NB4 (cell line): ENCODE measurements at regions not wholly inside any gene's neighbourhood (a gene's known extent, or its start where the extent isn't known, plus 50 kb on each side); places are given as distances from the start of the nearest gene placed in this dataset.

ENCODE experiments used
- DNase-seq: peaks from one replicate; pipeline ENCODE4 v3.0.0; 2010; ENCODE audit warnings: low read depth
- H3K4me3 ChIP-seq: one replicate; pipeline ENCODE4 v1.5.1; 2011; ENCODE audit warnings: mild to moderate bottlenecking, low read depth, low read length, moderate library complexity
- CTCF ChIP-seq: IDR thresholded peaks from one replicate; pipeline ENCODE4 v1.5.1; 2012; ENCODE audit warnings: low read depth, low read length
- MAX ChIP-seq: IDR thresholded peaks from 2 replicates; pipeline ENCODE4 v1.6.1; 2011; ENCODE audit warnings: low read depth, low read length
- MYC ChIP-seq: IDR thresholded peaks from 2 replicates; pipeline ENCODE4 v1.6.1; 2011; ENCODE audit warnings: low read depth, low read length
- POLR2A ChIP-seq: IDR thresholded peaks from 2 replicates; pipeline ENCODE4 v1.6.1; 2011; ENCODE audit warnings: mild to moderate bottlenecking; ENCODE audit not compliant: insufficient read length; ENCODE audit errors: extremely low read depth

- TF ChIP-seq POLR2A (no peak), MAX (no peak)
- no peak for DNase-seq
- H3K4me3 ChIP-seq = no peak overlapping the region
These were observed 287.8 kb upstream of the MCTP2 start for GRCh38 chr15:93943586-93943985.

- H3K4me3 ChIP-seq = no peak overlapping the region
- no peak for TF ChIP-seq MAX
- TF ChIP-seq MYC = no peak
- TF ChIP-seq CTCF = no peak
- TF ChIP-seq POLR2A = no peak
- no peak for DNase-seq
These were observed 289.1 kb upstream of the MCTP2 start for GRCh38 chr15:93942269-93942694.

GRCh38 chr15:93941697-93942096 is 289.7 kb upstream of the MCTP2 start:
- H3K4me3 ChIP-seq = no peak overlapping the region
- no peak for DNase-seq
- TF ChIP-seq POLR2A = no peak
- TF ChIP-seq CTCF = no peak
- TF ChIP-seq MAX = no peak
- TF ChIP-seq MYC = no peak

GRCh38 chr15:93940226-93940625 is 291.1 kb upstream of the MCTP2 start:
- DNase-seq = no peak
- no peak overlapping the region for H3K4me3 ChIP-seq
- TF ChIP-seq MAX (no peak), MYC (no peak), POLR2A (no peak), CTCF (no peak)

- no peak for DNase-seq
- no peak overlapping the region for H3K4me3 ChIP-seq
- TF ChIP-seq CTCF = no peak
- no peak for TF ChIP-seq MYC
- TF ChIP-seq MAX = no peak
- no peak for TF ChIP-seq POLR2A
These were observed 299.1 kb upstream of the MCTP2 start for GRCh38 chr15:93932164-93932776.

GRCh38 chr15:93929375-93930094 is 301.8 kb upstream of the MCTP2 start:
- no peak for TF ChIP-seq MYC
- TF ChIP-seq CTCF = no peak
- TF ChIP-seq POLR2A = no peak
- TF ChIP-seq MAX = no peak
- DNase-seq = no peak
- H3K4me3 ChIP-seq = no peak overlapping the region
